Omental fat pad (tissue), 3 donors: ENCODE measurements at regions not wholly inside any gene's neighbourhood (a gene's known extent, or its start where the extent isn't known, plus 50 kb on each side); places are given as distances from the start of the nearest gene placed in this dataset.
A peak's percentile ranks its signal among the peaks of the same experiment; 100 is the strongest.

ENCODE experiments used
- ATAC-seq: fragments of 150-250 bp; one replicate; pipeline ENCODE4 v1.9.1; 2016; ENCODE audit warnings: mild to moderate bottlenecking, moderate library complexity; ENCODE audit not compliant: low FRiP score
- DNase-seq: peaks from one replicate; pipeline ENCODE4 v3.0.0-alpha.2; 2019; ENCODE audit warnings: low spot score
- TF ChIP-seq, protein P1 (sequence below), 3 donors: fragments of 450-650 bp; IDR thresholded peaks; one replicate each; pipeline ENCODE4 v1.5.1; 2016 to 2017; ENCODE audit warnings: antibody characterized with exemption in 3 of 3, mild to moderate bottlenecking in 3 of 3, moderate library complexity in 2 of 3

DNA sequence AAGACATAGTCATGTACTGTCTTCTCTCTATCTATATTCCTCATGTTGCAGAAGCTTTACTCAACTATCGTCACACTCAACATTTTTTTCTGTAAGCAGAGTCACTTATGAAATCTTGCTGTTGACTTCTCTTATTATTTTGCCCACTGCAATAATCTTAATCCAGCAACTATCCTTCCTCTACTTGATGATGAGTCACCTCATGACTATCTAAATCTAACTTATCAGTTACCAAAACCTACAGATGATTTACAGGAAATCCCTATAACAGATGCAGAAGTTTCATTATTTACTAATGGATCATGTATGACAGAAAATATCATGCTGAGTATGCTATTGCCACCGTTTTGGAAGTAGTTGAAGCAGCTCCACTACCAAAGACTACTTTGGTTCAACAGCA, 378.9 kb downstream of the DUSP10 start:
- ATAC-seq (no peak), DNase-seq (no peak)

DNA sequence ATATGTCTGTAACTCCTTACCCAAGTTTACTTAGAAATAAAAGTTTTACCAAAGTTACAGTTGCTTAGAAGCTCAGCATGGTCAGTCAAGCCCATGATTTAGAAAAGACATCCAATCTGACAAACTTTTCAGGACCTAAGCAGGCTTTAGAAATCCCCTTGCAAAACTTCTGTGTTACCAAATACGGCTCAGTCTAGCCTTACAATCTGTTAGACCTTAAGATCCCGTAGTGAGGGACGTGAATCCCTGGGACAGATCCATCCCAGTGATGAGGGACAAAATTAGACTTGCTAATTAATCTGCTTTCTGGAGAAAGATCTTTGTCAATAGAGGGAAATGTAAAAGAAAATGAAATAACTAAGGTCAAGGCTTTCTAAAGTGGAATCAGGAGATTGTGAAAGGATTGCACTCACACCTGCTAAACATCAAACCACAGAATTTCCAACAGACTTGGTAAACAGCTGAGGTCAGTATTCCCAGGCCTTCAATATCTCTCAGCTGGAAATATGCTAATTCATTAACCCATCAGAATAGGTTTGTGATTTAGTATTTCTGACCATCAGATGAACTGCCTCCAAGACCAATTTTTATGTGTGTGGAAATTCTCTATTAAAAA, 375.3 kb downstream of the DUSP10 start:
- DNase-seq (no peak), ATAC-seq (no peak)
- TF ChIP-seq, protein P1, sequence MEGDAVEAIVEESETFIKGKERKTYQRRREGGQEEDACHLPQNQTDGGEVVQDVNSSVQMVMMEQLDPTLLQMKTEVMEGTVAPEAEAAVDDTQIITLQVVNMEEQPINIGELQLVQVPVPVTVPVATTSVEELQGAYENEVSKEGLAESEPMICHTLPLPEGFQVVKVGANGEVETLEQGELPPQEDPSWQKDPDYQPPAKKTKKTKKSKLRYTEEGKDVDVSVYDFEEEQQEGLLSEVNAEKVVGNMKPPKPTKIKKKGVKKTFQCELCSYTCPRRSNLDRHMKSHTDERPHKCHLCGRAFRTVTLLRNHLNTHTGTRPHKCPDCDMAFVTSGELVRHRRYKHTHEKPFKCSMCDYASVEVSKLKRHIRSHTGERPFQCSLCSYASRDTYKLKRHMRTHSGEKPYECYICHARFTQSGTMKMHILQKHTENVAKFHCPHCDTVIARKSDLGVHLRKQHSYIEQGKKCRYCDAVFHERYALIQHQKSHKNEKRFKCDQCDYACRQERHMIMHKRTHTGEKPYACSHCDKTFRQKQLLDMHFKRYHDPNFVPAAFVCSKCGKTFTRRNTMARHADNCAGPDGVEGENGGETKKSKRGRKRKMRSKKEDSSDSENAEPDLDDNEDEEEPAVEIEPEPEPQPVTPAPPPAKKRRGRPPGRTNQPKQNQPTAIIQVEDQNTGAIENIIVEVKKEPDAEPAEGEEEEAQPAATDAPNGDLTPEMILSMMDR (IDR thresholded peaks at IDR 0.05): no peak

More for the DNA sequence above, 378.9 kb downstream of the DUSP10 start:
- TF ChIP-seq, protein P1 (IDR thresholded peaks at IDR 0.05): no peak

GRCh38 chr1:221371705-221372104, 370.2 kb downstream of the DUSP10 start:
- ATAC-seq (no peak), DNase-seq (no peak)
- TF ChIP-seq, protein P1 (IDR thresholded peaks at IDR 0.05): no peak

GRCh38 chr1:221373795-221374194, 368.1 kb downstream of the DUSP10 start:
- TF ChIP-seq, protein P1 (IDR thresholded peaks at IDR 0.05): no peak
- ATAC-seq (no peak), DNase-seq (no peak)

DNA sequence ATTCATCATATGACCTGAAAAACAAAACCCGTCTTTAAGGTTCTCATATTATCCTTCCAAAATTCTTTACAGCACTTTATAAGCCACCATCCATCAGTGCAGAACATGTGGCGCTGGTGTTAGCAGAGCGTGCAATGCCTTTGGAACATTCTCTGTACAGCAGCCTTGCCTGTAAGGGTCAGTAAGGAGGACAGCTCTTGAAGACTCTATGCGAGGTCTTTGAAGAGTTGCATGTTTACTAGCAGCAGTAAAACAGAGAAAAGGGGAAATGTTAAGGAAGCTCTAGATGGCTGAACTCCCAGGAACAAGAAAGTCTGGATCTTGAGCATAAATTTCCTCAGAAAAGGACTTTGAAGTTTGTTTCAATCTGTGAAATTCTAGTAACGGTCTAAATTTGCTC, 365.6 kb downstream of the DUSP10 start:
- TF ChIP-seq, protein P1 (IDR thresholded peaks at IDR 0.05): no peak
- ATAC-seq (no peak), DNase-seq (no peak)

GRCh38 chr1:221381910-221382623, 359.8 kb downstream of the DUSP10 start:
- ATAC-seq (no peak), DNase-seq (no peak)
- TF ChIP-seq, protein P1 (IDR thresholded peaks at IDR 0.05): no peak

- TF ChIP-seq, protein P1 (IDR thresholded peaks at IDR 0.05): no peak
- ATAC-seq (peak; percentile 87), DNase-seq (no peak)
Observed at GRCh38 chr1:221392453-221392852, 349.4 kb downstream of the DUSP10 start.
